HG03354 (cell line): ENCODE measurements at regions not wholly inside any gene's neighbourhood (a gene's known extent, or its start where the extent isn't known, plus 50 kb on each side); places are given as distances from the start of the nearest gene placed in this dataset.

Experiments
- ATAC-seq: cut with Tn5 transposase; IDR thresholded peaks from one replicate; pipeline ENCODE4 v1.9.1; 2021; ENCODE audit warnings: mild to moderate bottlenecking; ENCODE audit not compliant: unreplicated experiment, poor library complexity, severe bottlenecking

- ATAC-seq, result no peak
These were observed 177.8 kb upstream of the GSE1 start for GRCh38 chr16:85435286-85435685.

GRCh38 chr16:85435700-85436099, 177.4 kb upstream of the GSE1 start:
- ATAC-seq, result no peak

- no peak for ATAC-seq
These were observed 176.9 kb upstream of the GSE1 start for GRCh38 chr16:85436207-85436606.

GRCh38 chr16:85436636-85437165, 176.4 kb upstream of the GSE1 start:
- no peak for ATAC-seq

GRCh38 chr16:85437166-85438052, 175.7 kb upstream of the GSE1 start:
- no peak for ATAC-seq

- ATAC-seq, result no peak
These were observed 174.0 kb upstream of the GSE1 start for GRCh38 chr16:85438981-85439685.

- no peak for ATAC-seq
These were observed 172.4 kb upstream of the GSE1 start for GRCh38 chr16:85440744-85441143.

GRCh38 chr16:85441189-85441889, 171.8 kb upstream of the GSE1 start:
- ATAC-seq, result no peak

- no peak for ATAC-seq
These were observed 171.0 kb upstream of the GSE1 start for GRCh38 chr16:85441890-85442670.

GRCh38 chr16:85443116-85443515, 170.0 kb upstream of the GSE1 start:
- no peak for ATAC-seq

GRCh38 chr16:85443531-85443930, 169.6 kb upstream of the GSE1 start:
- no peak for ATAC-seq

- ATAC-seq, result no peak
These were observed 167.9 kb upstream of the GSE1 start for GRCh38 chr16:85445064-85445778.

- no peak for ATAC-seq
These were observed 167.3 kb upstream of the GSE1 start for GRCh38 chr16:85445779-85446222.

- peak; percentile 81 for ATAC-seq
These were observed 166.0 kb upstream of the GSE1 start for GRCh38 chr16:85446951-85447692.

GRCh38 chr16:85447693-85448313, 165.3 kb upstream of the GSE1 start:
- peak; percentile 22 for ATAC-seq

GRCh38 chr16:85448557-85449190, 164.4 kb upstream of the GSE1 start:
- no peak for ATAC-seq

GRCh38 chr16:85449191-85449884, 163.8 kb upstream of the GSE1 start:
- ATAC-seq, result no peak
